SK-N-SH (cell line): ENCODE measurements at regions not wholly inside any gene's neighbourhood (a gene's known extent, or its start where the extent isn't known, plus 50 kb on each side); places are given as distances from the start of the nearest gene placed in this dataset.

Experiments used
- CTCF ChIA-PET: fragments of 300-600, 350-600 bp; formaldehyde crosslinking; extraction: SDS; loops from one replicate; lab custom pipeline; 2021; lab: Yijun Ruan, JAX
- POLR2A ChIA-PET: fragments of 350-600 bp; sonication (Branson Sonifier 250); formaldehyde crosslinking; extraction: SDS; loops from one replicate; lab custom pipeline; 2020; ENCODE audit warnings: antibody characterized with exemption, inconsistent platforms; lab: Yijun Ruan, JAX
- DNase-seq: peaks from one replicate; pipeline ENCODE4 v3.0.0; 2012
- H2AFZ ChIP-seq: fragments of 200-600 bp; sonication (generic); 2 replicates; pipeline ENCODE4 v1.8.1; 2016; ENCODE audit warnings: antibody characterized with exemption, mild to moderate bottlenecking, low read depth
- H3F3A ChIP-seq: fragments of 200-600 bp; sonication (generic); replicated peaks from 2 replicates; pipeline ENCODE3; 2016; ENCODE audit warnings: antibody characterized with exemption, mild to moderate bottlenecking; ENCODE audit not compliant: insufficient read depth
- H3K27ac ChIP-seq, 2 experiments: fragments of 200-500 bp in 1 of 2; fragments of 200-600 bp in 1 of 2; sonication (Bioruptor generic) in 1 of 2; sonication (generic), shearing (Covaris generic) in 1 of 2; 2 replicates each; pipeline versions ENCODE4 v1.5.1 to v1.6.1; 2014 to 2016; ENCODE audit warnings: low read depth in 2 of 2, inconsistent platforms in 1 of 2, low read length in 1 of 2, mild to moderate bottlenecking in 1 of 2, mixed read lengths in 1 of 2
- H3K27me3 ChIP-seq: fragments of 200-600 bp; sonication (generic), shearing (Covaris generic); 2 replicates; pipeline ENCODE4 v1.6.1; 2016; ENCODE audit warnings: mixed run types; ENCODE audit not compliant: insufficient read depth
- H3K36me3 ChIP-seq, 2 experiments: fragments of 200-500 bp in 1 of 2; fragments of 200-600 bp in 1 of 2; sonication (Bioruptor generic) in 1 of 2; sonication (generic) in 1 of 2; replicated peaks in 1 of 2; 2 replicates each; pipeline versions ENCODE3 to v1.5.1; 2014 to 2016; ENCODE audit warnings: low read length in 1 of 2, mild to moderate bottlenecking in 1 of 2; ENCODE audit not compliant: insufficient read depth in 2 of 2, control insufficient read depth in 1 of 2
- H3K4me1 ChIP-seq, 2 experiments: fragments of 200-500 bp in 1 of 2; fragments of 200-600 bp in 1 of 2; sonication (Bioruptor generic) in 1 of 2; sonication (generic), shearing (Covaris generic) in 1 of 2; 2 replicates each; pipeline versions ENCODE4 v1.5.1 to v1.6.1; 2014 to 2016; ENCODE audit warnings: low read depth in 1 of 2, low read length in 1 of 2, mixed run types in 1 of 2; ENCODE audit not compliant: insufficient read depth in 2 of 2, control insufficient read depth in 1 of 2
- H3K4me2 ChIP-seq: fragments of 200-600 bp; sonication (generic), shearing (Covaris generic); 2 replicates; pipeline ENCODE4 v1.6.1; 2017; ENCODE audit warnings: mixed run types
- H3K4me3 ChIP-seq, 2 experiments: fragments of 200-500 bp in 1 of 2; fragments of 200-600 bp in 1 of 2; sonication (Bioruptor generic) in 1 of 2; sonication (generic), shearing (Covaris generic) in 1 of 2; 2 replicates each; pipeline versions ENCODE4 v1.5.1 to v1.8.1; 2014 to 2016; ENCODE audit warnings: low read depth in 2 of 2, inconsistent platforms in 1 of 2, low read length in 1 of 2, mild to moderate bottlenecking in 1 of 2, mixed read lengths in 1 of 2, moderate library complexity in 1 of 2
- H3K79me2 ChIP-seq: fragments of 200-600 bp; sonication (generic); 2 replicates; pipeline ENCODE4 v1.8.1; 2017; ENCODE audit warnings: mild to moderate bottlenecking; ENCODE audit not compliant: insufficient read depth
- H3K9ac ChIP-seq: fragments of 200-600 bp; sonication (generic); 2 replicates; pipeline ENCODE4 v1.6.1; 2017; ENCODE audit warnings: mixed run types
- H3K9me2 ChIP-seq: fragments of 200-600 bp; sonication (generic); 2 replicates; pipeline ENCODE4 v1.6.1; 2017; ENCODE audit warnings: mixed run types
- H3K9me3 ChIP-seq: fragments of 200-600 bp; sonication (generic); 2 replicates; pipeline ENCODE4 v1.6.1; 2017; ENCODE audit warnings: mixed run types, mild to moderate bottlenecking, moderate library complexity
- H4K20me1 ChIP-seq: fragments of 200-600 bp; sonication (generic); 2 replicates; pipeline ENCODE4 v1.6.1; 2017; ENCODE audit warnings: mild to moderate bottlenecking, mixed run types; ENCODE audit not compliant: insufficient read depth
- ELF1 ChIP-seq: IDR thresholded peaks from 2 replicates; pipeline ENCODE4 v1.4.0; 2012
- EP300 ChIP-seq, 2 experiments: IDR thresholded peaks; 2 replicates each; pipeline versions ENCODE4 v1.4.0 to v1.6.1; 2012; ENCODE audit warnings: borderline replicate concordance in 1 of 2, low read depth in 1 of 2, low read length in 1 of 2
- EZH2phosphoT487 ChIP-seq: fragments of 200-600 bp; sonication (generic); IDR thresholded peaks from 2 replicates; pipeline ENCODE4 v1.6.1; 2017; ENCODE audit warnings: low read depth, mixed run types, mild to moderate bottlenecking, antibody characterized with exemption, moderate library complexity, borderline replicate concordance
- FOSL2 ChIP-seq: IDR thresholded peaks from 2 replicates; pipeline ENCODE4 v1.4.0; 2012; ENCODE audit warnings: low read depth, mild to moderate bottlenecking, moderate library complexity, borderline replicate concordance
- FOXM1 ChIP-seq: IDR thresholded peaks from 2 replicates; pipeline ENCODE4 v1.4.0; 2012; ENCODE audit warnings: low read depth, mild to moderate bottlenecking
- GATA2 ChIP-seq: sonication (generic); formaldehyde crosslinking; IDR thresholded peaks from 2 replicates; pipeline ENCODE4 v1.5.0; 2020; ENCODE audit warnings: mild to moderate bottlenecking, missing genetic modification reagents
- NRF1 ChIP-seq: IDR thresholded peaks from 2 replicates; pipeline ENCODE4 v1.6.1; 2012; ENCODE audit warnings: low read depth, mild to moderate bottlenecking, low read length
- PBX3 ChIP-seq: IDR thresholded peaks from 2 replicates; pipeline ENCODE4; 2012
- POLR2AphosphoS5 ChIP-seq: IDR thresholded peaks from 2 replicates; pipeline ENCODE4 v1.6.1; 2012; ENCODE audit warnings: low read depth, low read length
- RCOR1 ChIP-seq: fragments of 150-350 bp; IDR thresholded peaks from 2 replicates; pipeline ENCODE4 v1.6.1; 2017; ENCODE audit warnings: antibody characterized with exemption, low read length
- RFX5 ChIP-seq: IDR thresholded peaks from 2 replicates; pipeline ENCODE4 v1.6.1; 2012; ENCODE audit warnings: mild to moderate bottlenecking, improper control_type of control experiment, low read length
- SIN3A ChIP-seq: IDR thresholded peaks from 2 replicates; pipeline ENCODE4 v1.6.1; 2012; ENCODE audit warnings: low read depth, mild to moderate bottlenecking, low read length, moderate library complexity, borderline replicate concordance
- SMC3 ChIP-seq: IDR thresholded peaks from 2 replicates; pipeline ENCODE4 v1.6.1; 2012; ENCODE audit warnings: low read depth, low read length, improper control_type of control experiment
- TCF12 ChIP-seq: IDR thresholded peaks from 2 replicates; pipeline ENCODE4 v1.4.0; 2012
- USF1 ChIP-seq: IDR thresholded peaks from 2 replicates; pipeline ENCODE4 v1.4.0; 2012; ENCODE audit warnings: low read depth, borderline replicate concordance
- USF2 ChIP-seq: fragments of 150-350 bp; IDR thresholded peaks from 2 replicates; pipeline ENCODE4 v1.6.1; 2017; ENCODE audit warnings: antibody characterized with exemption, low read length, low read depth, borderline replicate concordance
- WGBS: methylation state at CpG from one replicate; pipeline ENCODE4 v1.1.6; 2017; ENCODE audit warnings: low lambda C conversion rate; 5-methylcytosine and 5-hydroxymethylcytosine counted together
- TF ChIP-seq, protein P1 (sequence below): IDR thresholded peaks from 2 replicates; pipeline ENCODE4 v1.4.0; 2012; ENCODE audit warnings: low read depth

- no peak overlapping the region for H3K4me3 ChIP-seq
- no peaks in the 10 kb centered on the region for H3K4me1 ChIP-seq
- no peaks in the 10 kb centered on the region for H3K79me2 ChIP-seq
- H3K27me3 ChIP-seq: no peaks in the 10 kb centered on the region
- DNase-seq: no peak
- H3K9ac ChIP-seq: no peak overlapping the region
- no peaks in the 10 kb centered on the region for H4K20me1 ChIP-seq
- no peak overlapping the region for H3K4me2 ChIP-seq
- H3K9me2 ChIP-seq: no peaks in the 10 kb centered on the region
- no peak for TF ChIP-seq USF2
- no peak for TF ChIP-seq TCF12
- no peak for TF ChIP-seq SIN3A
- no peak for TF ChIP-seq NRF1
- no peak for TF ChIP-seq SMC3
- TF ChIP-seq EP300 (IDR thresholded peaks at IDR 0.05; ENCODE audit: borderline replicate concordance in 1 of 2, low read depth in 1 of 2, low read length in 1 of 2): no peak
- TF ChIP-seq RCOR1: no peak
- TF ChIP-seq PBX3: no peak
- TF ChIP-seq RFX5: no peak
- no peak for TF ChIP-seq FOXM1
- TF ChIP-seq GATA2 (CRISPR knock-in tag): no peak
- no peak for TF ChIP-seq FOSL2
- TF ChIP-seq EZH2phosphoT487: no peak
- TF ChIP-seq USF1: no peak
- TF ChIP-seq POLR2AphosphoS5: no peak
- TF ChIP-seq, protein P1, sequence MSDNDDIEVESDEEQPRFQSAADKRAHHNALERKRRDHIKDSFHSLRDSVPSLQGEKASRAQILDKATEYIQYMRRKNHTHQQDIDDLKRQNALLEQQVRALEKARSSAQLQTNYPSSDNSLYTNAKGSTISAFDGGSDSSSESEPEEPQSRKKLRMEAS: no peak
- no peak for TF ChIP-seq ELF1
- no peak overlapping the region for H3K27ac ChIP-seq
- no peak overlapping the region for H2AFZ ChIP-seq
- no peaks in the 10 kb centered on the region for H3F3A ChIP-seq
- CTCF ChIA-PET: no interaction called here
- no peaks in the 10 kb centered on the region for H3K36me3 ChIP-seq
- POLR2A ChIA-PET: no interaction called here
- no peaks in the 10 kb centered on the region for H3K9me3 ChIP-seq
- WGBS: 61% methylated on average over 6 of the region's 6 CpGs
These were observed 376.2 kb downstream of the ZNF521 start for GRCh38 chr18:24975496-24976372.
